Natural killer cell (primary cell): ENCODE measurements at regions not wholly inside any gene's neighbourhood (a gene's known extent, or its start where the extent isn't known, plus 50 kb on each side); places are given as distances from the start of the nearest gene placed in this dataset.

Experiments
- ATAC-seq, 3 donors: fragments of 150-1000 bp in 2 of 3; fragments of 200-7000 bp in 1 of 3; cut with Tn5 transposase; 1 replicate in 1 of 3; 2 replicates in 2 of 3; pipeline ENCODE4 v1.10.0; 2021; ENCODE audit warnings: mild to moderate bottlenecking in 2 of 3, moderate library complexity in 2 of 3
- DNase-seq, 2 donors: peaks; one replicate each; pipeline versions ENCODE4 v3.0.0 to v3.0.0-alpha.2; 2013 to 2021; ENCODE audit warnings: mixed read lengths in 1 of 2
- H3K27ac ChIP-seq: one replicate; pipeline ENCODE4 v1.5.1; 2013; ENCODE audit warnings: mild to moderate bottlenecking, low read length
- H3K27me3 ChIP-seq: one replicate; pipeline ENCODE4 v1.6.1; 2013; ENCODE audit warnings: low read length; ENCODE audit not compliant: control insufficient read depth, insufficient read depth
- H3K36me3 ChIP-seq: one replicate; pipeline ENCODE4 v1.6.1; 2013; ENCODE audit warnings: low read length; ENCODE audit not compliant: control insufficient read depth, insufficient read depth
- H3K4me1 ChIP-seq: one replicate; pipeline ENCODE4 v1.6.1; 2013; ENCODE audit warnings: low read length; ENCODE audit not compliant: control insufficient read depth, insufficient read depth
- H3K4me3 ChIP-seq: one replicate; pipeline ENCODE4 v1.5.1; 2013; ENCODE audit warnings: low read length
- H3K9me3 ChIP-seq: one replicate; pipeline ENCODE4 v1.6.1; 2013; ENCODE audit warnings: low read length; ENCODE audit not compliant: control insufficient read depth, insufficient read depth
- H3K27ac Mint-ChIP-seq, 2 donors: one replicate each; pipeline ENCODE4 v1.8.0; 2022; ENCODE audit warnings: mild to moderate bottlenecking in 2 of 2, mixed read lengths in 2 of 2, moderate library complexity in 1 of 2
- H3K27me3 Mint-ChIP-seq, 2 donors: one replicate each; pipeline ENCODE4 v1.8.0; 2022; ENCODE audit warnings: low read depth in 2 of 2, mixed read lengths in 2 of 2
- H3K36me3 Mint-ChIP-seq: one replicate; pipeline ENCODE4 v1.8.0; 2022; ENCODE audit warnings: mixed read lengths
- H3K4me1 Mint-ChIP-seq, 2 donors: one replicate each; pipeline ENCODE4 v1.8.0; 2022; ENCODE audit warnings: mixed read lengths in 2 of 2
- H3K4me3 Mint-ChIP-seq: one replicate; pipeline ENCODE4 v1.8.0; 2022; ENCODE audit warnings: mild to moderate bottlenecking, moderate library complexity, mixed read lengths
- H3K9me3 Mint-ChIP-seq, 2 donors: one replicate each; pipeline ENCODE4 v1.8.0; 2022; ENCODE audit warnings: mixed read lengths in 2 of 2
- CTCF ChIP-seq: fragments of 200-600 bp; IDR thresholded peaks from one replicate; pipeline ENCODE4 v1.8.0; 2022; ENCODE audit warnings: antibody characterized with exemption
- WGBS: methylation state at CpG from one replicate; pipeline ENCODE4 v1.1.7; 2013; ENCODE audit warnings: missing lambda C conversion rate; ENCODE audit not compliant: insufficient coverage; 5-methylcytosine and 5-hydroxymethylcytosine counted together
- intact Hi-C: fragments of 100-400 bp; cut with micrococcal nuclease; formaldehyde crosslinking; loops from one replicate; pipeline ENCODE4 v1.14.2; 2022

- peaks cover 0 to 2% of the 10 kb centered on the region in 2 donors for H3K9me3 Mint-ChIP-seq
- DNase-seq (no peak), ATAC-seq (no peak)
- TF ChIP-seq CTCF = no peak
- Histone ChIP-seq H3K27me3 (no peaks in the 10 kb centered on the region), H3K36me3 (no peaks in the 10 kb centered on the region), H3K9me3 (no peaks in the 10 kb centered on the region), H3K4me3 (no peak overlapping the region), H3K27ac (no peak overlapping the region), H3K4me1 (no peaks in the 10 kb centered on the region)
- no peak overlapping the region for H3K4me3 Mint-ChIP-seq
- H3K27ac Mint-ChIP-seq = no peak overlapping the region
- no peaks in the 10 kb centered on the region for H3K4me1 Mint-ChIP-seq
- intact Hi-C loops = no loop called here
- no peaks in the 10 kb centered on the region for H3K27me3 Mint-ChIP-seq
- no peaks in the 10 kb centered on the region for H3K36me3 Mint-ChIP-seq
Observed at GRCh38 chr6:80442366-80442765, 335.9 kb downstream of the BCKDHB start.

- Mint-ChIP-seq H3K27ac (no peak overlapping the region), H3K9me3 (peaks cover 0 to 2% of the 10 kb centered on the region in 2 donors), H3K27me3 (no peaks in the 10 kb centered on the region), H3K4me1 (no peaks in the 10 kb centered on the region), H3K36me3 (no peaks in the 10 kb centered on the region), H3K4me3 (no peak overlapping the region)
- DNase-seq = no peak
- ATAC-seq = no peak
- Histone ChIP-seq H3K9me3 (no peaks in the 10 kb centered on the region), H3K27me3 (no peaks in the 10 kb centered on the region), H3K36me3 (no peaks in the 10 kb centered on the region), H3K27ac (no peak overlapping the region), H3K4me3 (no peak overlapping the region), H3K4me1 (no peaks in the 10 kb centered on the region)
- intact Hi-C loops = no loop called here
- TF ChIP-seq CTCF = no peak
Observed at GRCh38 chr6:80441131-80441530, 334.7 kb downstream of the BCKDHB start.

GRCh38 chr6:80440496-80441115, 334.1 kb downstream of the BCKDHB start:
- 93% methylated on average over 4 of the region's 6 CpGs for WGBS

More at GRCh38 chr6:80440496-80441115, 334.1 kb downstream of the BCKDHB start:
- Mint-ChIP-seq H3K9me3 (peaks cover 0 to 2% of the 10 kb centered on the region in 2 donors), H3K36me3 (no peaks in the 10 kb centered on the region), H3K4me1 (no peaks in the 10 kb centered on the region), H3K27me3 (no peaks in the 10 kb centered on the region), H3K4me3 (no peak overlapping the region), H3K27ac (no peak overlapping the region)
- Histone ChIP-seq H3K4me1 (no peaks in the 10 kb centered on the region), H3K27ac (no peak overlapping the region), H3K36me3 (no peaks in the 10 kb centered on the region), H3K27me3 (no peaks in the 10 kb centered on the region), H3K9me3 (no peaks in the 10 kb centered on the region), H3K4me3 (no peak overlapping the region)
- no peak for ATAC-seq
- intact Hi-C loops = no loop called here
- TF ChIP-seq CTCF = no peak
- DNase-seq = no peak
